H1 (cell line): ENCODE measurements at regions not wholly inside any gene's neighbourhood (a gene's known extent, or its start where the extent isn't known, plus 50 kb on each side); places are given as distances from the start of the nearest gene placed in this dataset.
A peak's percentile ranks its signal among the peaks of the same experiment; 100 is the strongest.

Experiments used
- CTCF ChIA-PET: fragments of 300-600 bp; sonication (Branson Sonifier 250); formaldehyde crosslinking; loops from one replicate; lab custom pipeline; 2021; ENCODE audit not compliant: partially characterized antibody; lab: Charles Lee
- POLR2A ChIA-PET: fragments of 300-600 bp; sonication (Branson Sonifier 250); formaldehyde crosslinking; loops from one replicate; lab custom pipeline; 2021; ENCODE audit warnings: inconsistent platforms; ENCODE audit not compliant: partially characterized antibody; lab: Charles Lee
- DNase-seq, 2 experiments: peaks; one replicate each; pipeline versions ENCODE4 v3.0.0 to v3.0.0-alpha.2; 2010 to 2022; ENCODE audit warnings: low spot score in 2 of 2, low read depth in 1 of 2, mixed read lengths in 1 of 2
- FAIRE-seq: peaks from 2 replicates; lab custom pipeline; 2011; peaks lifted over from hg19 to GRCh38; lab: Jason Lieb, UNC
- H2AFZ ChIP-seq: 2 replicates; pipeline ENCODE4 v1.8.1; 2012; ENCODE audit warnings: low read length, inconsistent platforms
- H2AK5ac ChIP-seq: 2 replicates; pipeline ENCODE4 v1.6.1; 2013; ENCODE audit warnings: low read depth, low read length
- H2BK120ac ChIP-seq: replicated peaks from 2 replicates; pipeline ENCODE3; 2013; ENCODE audit warnings: low read depth, low read length, inconsistent platforms
- H2BK12ac ChIP-seq: 2 replicates; pipeline ENCODE4 v1.6.1; 2013; ENCODE audit warnings: low read depth, low read length
- H2BK15ac ChIP-seq: 2 replicates; pipeline ENCODE4 v1.6.1; 2013; ENCODE audit warnings: low read length
- H2BK20ac ChIP-seq: 2 replicates; pipeline ENCODE4 v1.6.1; 2013; ENCODE audit warnings: low read length
- H2BK5ac ChIP-seq: 2 replicates; pipeline ENCODE4 v1.6.1; 2013; ENCODE audit warnings: low read depth, low read length
- H3K14ac ChIP-seq: 2 replicates; pipeline ENCODE4 v1.6.1; 2013; ENCODE audit warnings: inconsistent platforms; ENCODE audit not compliant: insufficient read length
- H3K18ac ChIP-seq: 2 replicates; pipeline ENCODE4 v1.6.1; 2013; ENCODE audit warnings: low read length; ENCODE audit errors: extremely low read depth
- H3K23ac ChIP-seq: 2 replicates; pipeline ENCODE4 v1.6.1; 2013; ENCODE audit warnings: inconsistent platforms; ENCODE audit not compliant: insufficient read length
- H3K23me2 ChIP-seq: 2 replicates; pipeline ENCODE4 v1.6.1; 2013; ENCODE audit warnings: low read depth, low read length
- H3K27ac ChIP-seq: 2 replicates; pipeline ENCODE4 v1.6.1; 2011; ENCODE audit warnings: low read depth, low read length, inconsistent platforms
- H3K27me3 ChIP-seq, 4 experiments: replicated peaks in 1 of 4; 1 replicate in 1 of 4; 2 replicates in 3 of 4; pipeline versions ENCODE4 v1.6.1 to v1.8.1; 2011 to 2013; ENCODE audit warnings: low read length in 3 of 4, mild to moderate bottlenecking in 3 of 4, inconsistent platforms in 2 of 4, mixed read lengths in 2 of 4, moderate library complexity in 1 of 4; ENCODE audit not compliant: control insufficient read depth in 3 of 4, insufficient read depth in 3 of 4; ENCODE audit errors: extremely low read depth in 1 of 4
- H3K36me3 ChIP-seq, 4 experiments: 2 replicates each; pipeline versions ENCODE4 v1.6.1 to v1.8.1; 2011 to 2013; ENCODE audit warnings: mild to moderate bottlenecking in 4 of 4, low read length in 3 of 4, moderate library complexity in 2 of 4, control low read depth in 1 of 4, inconsistent platforms in 1 of 4; ENCODE audit not compliant: insufficient read depth in 4 of 4, control insufficient read depth in 2 of 4
- H3K4ac ChIP-seq: replicated peaks from 2 replicates; pipeline ENCODE3; 2013; ENCODE audit warnings: low read length, low read depth, mixed read lengths, inconsistent platforms; ENCODE audit not compliant: insufficient read length
- H3K4me1 ChIP-seq, 4 experiments: replicated peaks in 1 of 4; 1 replicate in 1 of 4; 2 replicates in 3 of 4; pipeline versions ENCODE4 v1.6.1 to v1.8.1; 2011 to 2013; ENCODE audit warnings: low read length in 3 of 4, inconsistent platforms in 2 of 4, mixed read lengths in 1 of 4; ENCODE audit not compliant: insufficient read depth in 4 of 4, control insufficient read depth in 3 of 4
- H3K4me2 ChIP-seq, 2 experiments: 2 replicates each; pipeline versions ENCODE4 v1.6.1 to v1.8.1; 2011 to 2013; ENCODE audit warnings: low read depth in 2 of 2, low read length in 2 of 2, control low read depth in 1 of 2, inconsistent platforms in 1 of 2, mild to moderate bottlenecking in 1 of 2; ENCODE audit not compliant: insufficient read depth in 1 of 2
- H3K4me3 ChIP-seq, 4 experiments: fragments of 200-600, 300-600 bp in 1 of 4; sonication (generic), shearing (Covaris generic), sonication (Bioruptor Twin) in 1 of 4; 2 replicates each; pipeline versions ENCODE4 v1.5.1 to v1.8.1; 2011 to 2016; ENCODE audit warnings: low read length in 4 of 4, low read depth in 3 of 4, control low read depth in 2 of 4, inconsistent platforms in 2 of 4, mild to moderate bottlenecking in 2 of 4, mixed read lengths in 1 of 4, moderate library complexity in 1 of 4; ENCODE audit not compliant: insufficient read depth in 2 of 4; ENCODE audit errors: extremely low read depth in 1 of 4
- H3K56ac ChIP-seq: replicated peaks from 2 replicates; pipeline ENCODE3; 2013; ENCODE audit warnings: low read depth, mild to moderate bottlenecking, mixed read lengths, low read length, inconsistent platforms; ENCODE audit not compliant: insufficient read length
- H3K79me1 ChIP-seq: 2 replicates; pipeline ENCODE4 v1.6.1; 2013; ENCODE audit warnings: low read depth, low read length, control low read depth
- H3K79me2 ChIP-seq, 2 experiments: 2 replicates each; pipeline versions ENCODE4 v1.6.1 to v1.8.1; 2012 to 2013; ENCODE audit warnings: low read length in 2 of 2, mild to moderate bottlenecking in 2 of 2, inconsistent platforms in 1 of 2; ENCODE audit not compliant: insufficient read depth in 2 of 2, control insufficient read depth in 1 of 2
- H3K9ac ChIP-seq, 4 experiments: replicated peaks in 1 of 4; 1 replicate in 1 of 4; 2 replicates in 3 of 4; pipeline versions ENCODE4 v1.6.1 to v1.8.1; 2011 to 2013; ENCODE audit warnings: low read depth in 3 of 4, low read length in 3 of 4, control low read depth in 2 of 4, mild to moderate bottlenecking in 2 of 4, moderate library complexity in 2 of 4, inconsistent platforms in 1 of 4; ENCODE audit errors: extremely low read depth in 1 of 4
- H3K9me3 ChIP-seq, 2 experiments: 2 replicates each; pipeline versions ENCODE4 v1.6.1 to v1.8.1; 2012 to 2013; ENCODE audit warnings: mild to moderate bottlenecking in 2 of 2, moderate library complexity in 2 of 2, control low read depth in 1 of 2, inconsistent platforms in 1 of 2, low read depth in 1 of 2, low read length in 1 of 2, mixed read lengths in 1 of 2; ENCODE audit not compliant: insufficient read depth in 2 of 2
- H4K20me1 ChIP-seq, 2 experiments: replicated peaks in 1 of 2; 2 replicates each; pipeline versions ENCODE3 to v1.8.1; 2011 to 2013; ENCODE audit warnings: inconsistent platforms in 2 of 2, low read length in 2 of 2, mild to moderate bottlenecking in 1 of 2; ENCODE audit not compliant: insufficient read depth in 2 of 2, control insufficient read depth in 1 of 2
- H4K5ac ChIP-seq: 2 replicates; pipeline ENCODE4 v1.6.1; 2013; ENCODE audit warnings: low read length, low read depth, mixed read lengths, inconsistent platforms; ENCODE audit not compliant: insufficient read length
- H4K8ac ChIP-seq: 2 replicates; pipeline ENCODE4 v1.8.0; 2013; ENCODE audit warnings: mild to moderate bottlenecking, moderate library complexity, low read length, inconsistent platforms; ENCODE audit not compliant: insufficient read depth; ENCODE audit errors: extremely low read depth
- H4K91ac ChIP-seq: replicated peaks from 2 replicates; pipeline ENCODE3; 2013; ENCODE audit warnings: low read length, mixed read lengths, inconsistent platforms; ENCODE audit not compliant: insufficient read length
- CBX5 ChIP-seq: fragments of 300-800, 300-1000 bp; sonication (generic); IDR thresholded peaks from 2 replicates; pipeline ENCODE4 v1.7.1; 2016; ENCODE audit warnings: antibody characterized with exemption, low read length, low read depth
- CTBP2 ChIP-seq: IDR thresholded peaks from 2 replicates; pipeline ENCODE4 v1.7.0; 2011; ENCODE audit warnings: borderline replicate concordance, mild to moderate bottlenecking, moderate library complexity, mixed read lengths, low read length; ENCODE audit not compliant: insufficient read depth, insufficient read length
- FOSL1 ChIP-seq: IDR thresholded peaks from 2 replicates; pipeline ENCODE4 v1.6.1; 2011; ENCODE audit warnings: mild to moderate bottlenecking, low read depth, low read length, moderate library complexity; ENCODE audit not compliant: insufficient read depth
- HDAC2 ChIP-seq, 2 experiments: fragments of 300-600 bp in 1 of 2; sonication (generic) in 1 of 2; IDR thresholded peaks; 2 replicates each; pipeline ENCODE4 v1.6.1; 2011 to 2012; ENCODE audit warnings: low read depth in 2 of 2, low read length in 2 of 2, mild to moderate bottlenecking in 2 of 2, moderate library complexity in 2 of 2, borderline replicate concordance in 1 of 2, inconsistent platforms in 1 of 2
- MAFK ChIP-seq: IDR thresholded peaks from 2 replicates; pipeline ENCODE4 v1.6.1; 2012; ENCODE audit warnings: low read depth, mild to moderate bottlenecking, improper control_type of control experiment, low read length
- SAP30 ChIP-seq: fragments of 300-600 bp; sonication (generic); IDR thresholded peaks from 2 replicates; pipeline ENCODE4 v1.7.1; 2012; ENCODE audit warnings: low read length, moderate library complexity, mild to moderate bottlenecking, inconsistent platforms; ENCODE audit not compliant: insufficient read depth, insufficient replicate concordance
- SRF ChIP-seq: IDR thresholded peaks from 2 replicates; pipeline ENCODE4 v1.6.1; 2011; ENCODE audit warnings: mild to moderate bottlenecking, low read depth, low read length, moderate library complexity
- TAF7 ChIP-seq: optimal IDR thresholded peaks from 2 replicates; pipeline ENCODE3; 2011; ENCODE audit warnings: low read depth, mild to moderate bottlenecking, inconsistent platforms, low read length, moderate library complexity, borderline replicate concordance
- WGBS, 2 experiments: shearing (Covaris generic) in 1 of 2; methylation state at CpG; one replicate each; pipeline versions ENCODE4 v1.1.6 to v1.1.7; 2013 to 2015; ENCODE audit warnings: low lambda C conversion rate in 2 of 2, mixed read lengths in 2 of 2, inconsistent platforms in 1 of 2, low coverage in 1 of 2, missing lambda C conversion rate in 1 of 2; ENCODE audit not compliant: insufficient replicate concordance in 2 of 2, insufficient coverage in 1 of 2, insufficient read length in 1 of 2; ENCODE audit errors: extremely low coverage in 1 of 2, missing lambda C conversion rate in 1 of 2; 5-methylcytosine and 5-hydroxymethylcytosine counted together
- TF ChIP-seq, protein P1 (sequence below): IDR thresholded peaks from 2 replicates; pipeline ENCODE4 v1.6.1; 2011; ENCODE audit warnings: low read length, improper control_type of control experiment
- TF ChIP-seq, protein P2 (sequence below): IDR thresholded peaks from 2 replicates; pipeline ENCODE4 v1.6.1; 2011; ENCODE audit warnings: low read depth, mild to moderate bottlenecking, low read length; ENCODE audit not compliant: insufficient read depth

DNA sequence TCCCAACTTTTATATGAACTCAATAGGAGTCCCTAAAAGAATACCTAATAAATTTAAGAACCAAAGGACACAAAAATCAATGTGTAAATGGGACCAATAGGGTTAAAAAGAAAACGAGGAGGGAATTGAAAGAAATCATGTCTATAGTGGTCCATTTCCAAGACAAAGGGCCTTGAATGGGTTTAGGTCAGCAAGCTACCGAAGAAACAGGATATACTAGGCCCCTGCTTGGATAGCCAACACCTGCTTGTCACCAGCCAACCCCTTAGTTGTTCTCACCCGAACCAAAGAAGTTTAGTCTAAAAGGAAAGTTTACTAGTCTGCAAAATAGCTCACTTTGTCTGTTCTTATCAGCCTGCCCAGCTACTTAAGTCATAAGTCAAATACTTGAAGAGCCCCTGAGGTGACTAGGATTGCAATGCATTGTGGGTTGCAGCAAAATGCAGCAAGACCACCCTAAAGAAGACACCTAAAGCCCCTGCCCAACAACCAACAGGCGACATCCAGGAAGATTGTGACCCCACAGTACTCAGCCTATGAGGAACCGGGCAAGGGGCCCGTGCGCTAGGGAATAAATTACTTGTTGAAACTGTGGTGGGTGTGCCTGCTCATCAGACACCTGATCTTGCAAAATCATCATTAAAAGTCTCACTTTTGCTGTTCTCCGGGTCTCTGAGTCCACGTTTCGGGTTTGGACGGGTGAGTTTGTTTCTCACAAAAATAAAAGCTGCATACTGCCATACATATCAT lies 183.9 kb upstream of the PPP1R26 start:
- no peak overlapping the region for H3K4ac ChIP-seq
- CTCF ChIA-PET: interaction anchor here (0.9 to 1.6 kb wide), 6 partner anchors 9 to 71 kb away, joined by 3 to 5 read pairs (median 4); no protein-coding TSS in a partner anchor
- H2BK120ac ChIP-seq: peak overlapping the region; percentile 95
- POLR2A ChIA-PET: no interaction called here
- no peak overlapping the region for H2BK20ac ChIP-seq
- H3K18ac ChIP-seq: no peak overlapping the region
- H2BK5ac ChIP-seq: no peak overlapping the region; the same call in 1 of the 2 replicates
- WGBS, 2 experiments: 72% methylated on average over 11 of the region's 11 CpGs; no CpG with 5 or more reads in 1 of the 2 experiments
- H3K4me2 ChIP-seq: no peak overlapping the region
- no peak overlapping the region for H4K91ac ChIP-seq
- H3K9me3 ChIP-seq: no peaks in the 10 kb centered on the region
- no peak overlapping the region for H3K14ac ChIP-seq
- no peak overlapping the region for H3K56ac ChIP-seq
- H4K20me1 ChIP-seq: no peaks in the 10 kb centered on the region
- H3K27me3 ChIP-seq: no peaks in the 10 kb centered on the region
- H3K23ac ChIP-seq: no peak overlapping the region
- FAIRE-seq: no peak
- no peak overlapping the region for H3K27ac ChIP-seq
- H3K4me3 ChIP-seq: no peak overlapping the region
- H4K5ac ChIP-seq: no peak overlapping the region
- no peaks in the 10 kb centered on the region for H3K23me2 ChIP-seq
- no peak overlapping the region for H3K9ac ChIP-seq
- H2BK15ac ChIP-seq: no peak overlapping the region
- H3K36me3 ChIP-seq: no peaks in the 10 kb centered on the region
- H3K4me1 ChIP-seq: peaks cover 1 to 15% (median 10%) of the 10 kb centered on the region in 4 experiments; a peak in 5 of 7 replicates
- no peak for DNase-seq
- H2AFZ ChIP-seq: no peak overlapping the region
- no peak overlapping the region for H2AK5ac ChIP-seq
- H3K79me2 ChIP-seq: no peaks in the 10 kb centered on the region
- H2BK12ac ChIP-seq: 0 out of 2 replicates have a peak overlapping the region, but pooled peaks have one; percentile 18
- no peaks in the 10 kb centered on the region for H3K79me1 ChIP-seq
- H4K8ac ChIP-seq: no peak overlapping the region
- TF ChIP-seq, protein P1, sequence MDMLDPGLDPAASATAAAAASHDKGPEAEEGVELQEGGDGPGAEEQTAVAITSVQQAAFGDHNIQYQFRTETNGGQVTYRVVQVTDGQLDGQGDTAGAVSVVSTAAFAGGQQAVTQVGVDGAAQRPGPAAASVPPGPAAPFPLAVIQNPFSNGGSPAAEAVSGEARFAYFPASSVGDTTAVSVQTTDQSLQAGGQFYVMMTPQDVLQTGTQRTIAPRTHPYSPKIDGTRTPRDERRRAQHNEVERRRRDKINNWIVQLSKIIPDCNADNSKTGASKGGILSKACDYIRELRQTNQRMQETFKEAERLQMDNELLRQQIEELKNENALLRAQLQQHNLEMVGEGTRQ: no peak
- no peak for TF ChIP-seq TAF7
- TF ChIP-seq SRF: no peak
- no peak for TF ChIP-seq MAFK
- no peak for TF ChIP-seq FOSL1
- TF ChIP-seq, protein P2, sequence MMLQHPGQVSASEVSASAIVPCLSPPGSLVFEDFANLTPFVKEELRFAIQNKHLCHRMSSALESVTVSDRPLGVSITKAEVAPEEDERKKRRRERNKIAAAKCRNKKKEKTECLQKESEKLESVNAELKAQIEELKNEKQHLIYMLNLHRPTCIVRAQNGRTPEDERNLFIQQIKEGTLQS: no peak
- TF ChIP-seq HDAC2 (IDR thresholded peaks at IDR 0.05; ENCODE audit: borderline replicate concordance in 1 of 2, low read depth in 2 of 2, low read length in 2 of 2): no peak
- no peak for TF ChIP-seq CTBP2
- no peak for TF ChIP-seq CBX5
- TF ChIP-seq SAP30: no peak
